HepG2 (cell line): ENCODE measurements at regions not wholly inside any gene's neighbourhood (a gene's known extent, or its start where the extent isn't known, plus 50 kb on each side); places are given as distances from the start of the nearest gene placed in this dataset.
A peak's percentile ranks its signal among the peaks of the same experiment; 100 is the strongest.

Experiments used
- ATAC-seq: fragments of 200-7000 bp; cut with Tn5 transposase; 3 replicates; pipeline ENCODE4 v1.9.1; 2020; ENCODE audit warnings: mild to moderate bottlenecking, moderate library complexity
- BruUV-seq: library from RNA; stranded (reverse); fragments of 400-500 nt; replicated peaks from 2 replicates; lab custom pipeline; 2021; lab: Mats Ljungman, UMichigan
- CTCF ChIA-PET: fragments of 300-600 bp; formaldehyde crosslinking; extraction: SDS; loops from one replicate; lab custom pipeline; 2021; ENCODE audit warnings: low total read pairs, inconsistent platforms, low intra/inter-chr PET ratio; lab: Yijun Ruan, JAX
- POLR2A ChIA-PET: fragments of 350-600 bp; sonication (Branson Sonifier 250); formaldehyde crosslinking; loops from one replicate; lab custom pipeline; 2020; ENCODE audit warnings: antibody characterized with exemption, inconsistent platforms; lab: Yijun Ruan, JAX
- DNase-seq: peaks from one replicate; pipeline ENCODE4 v3.0.0-alpha.2; 2015; ENCODE audit warnings: low spot score
- FAIRE-seq: peaks from 3 replicates; lab custom pipeline; 2011; peaks lifted over from hg19 to GRCh38; lab: Jason Lieb, UNC
- H2AFZ ChIP-seq: one replicate; pipeline ENCODE4 v1.6.1; 2011; ENCODE audit warnings: low read length, inconsistent platforms
- H3K27ac ChIP-seq: fragments of 300-600 bp; 3 replicates; pipeline ENCODE4 v1.8.0; 2011; ENCODE audit warnings: mixed run types, mild to moderate bottlenecking, mixed read lengths, low read length, inconsistent platforms; ENCODE audit not compliant: insufficient read depth; ENCODE audit errors: extremely low read length
- H3K27me3 ChIP-seq, 2 experiments: fragments of 200-600 bp in 1 of 2; 2 replicates in 1 of 2; 3 replicates in 1 of 2; pipeline versions ENCODE4 v1.6.0 to v1.8.0; 2011; ENCODE audit warnings: low read length in 2 of 2, mild to moderate bottlenecking in 2 of 2, moderate library complexity in 2 of 2, inconsistent platforms in 1 of 2; ENCODE audit not compliant: insufficient read depth in 2 of 2, control insufficient read depth in 1 of 2
- H3K36me3 ChIP-seq, 2 experiments: fragments of 200-600 bp in 1 of 2; replicated peaks in 1 of 2; 2 replicates in 1 of 2; 3 replicates in 1 of 2; pipeline versions ENCODE4 v1.5.1 to v1.8.0; 2011; ENCODE audit warnings: low read length in 2 of 2, inconsistent platforms in 1 of 2; ENCODE audit not compliant: insufficient read depth in 2 of 2, control insufficient read depth in 1 of 2
- H3K4me1 ChIP-seq: 2 replicates; pipeline ENCODE4 v1.5.1; 2012; ENCODE audit warnings: low read length, inconsistent platforms; ENCODE audit not compliant: insufficient read depth
- H3K4me2 ChIP-seq: 2 replicates; pipeline ENCODE4 v1.6.0; 2011; ENCODE audit warnings: low read depth, low read length, inconsistent platforms
- H3K4me3 ChIP-seq, 3 experiments: fragments of 200-600 bp in 1 of 3; sonication (generic), shearing (Covaris generic) in 1 of 3; replicated peaks in 1 of 3; 2 replicates each; pipeline ENCODE4 v1.5.1; 2011 to 2016; ENCODE audit warnings: low read length in 3 of 3, inconsistent platforms in 2 of 3, low read depth in 2 of 3, mild to moderate bottlenecking in 2 of 3, control low read depth in 1 of 3, mixed read lengths in 1 of 3; ENCODE audit not compliant: insufficient read depth in 1 of 3
- H3K79me2 ChIP-seq: one replicate; pipeline ENCODE4 v1.6.1; 2011; ENCODE audit warnings: low read length, inconsistent platforms; ENCODE audit not compliant: insufficient read depth
- H3K9ac ChIP-seq: 2 replicates; pipeline ENCODE4 v1.6.0; 2011; ENCODE audit warnings: mild to moderate bottlenecking, low read depth, low read length, inconsistent platforms; ENCODE audit not compliant: insufficient read depth
- H3K9me3 ChIP-seq: 2 replicates; pipeline ENCODE4 v1.5.1; 2012; ENCODE audit warnings: mild to moderate bottlenecking, low read length
- H4K20me1 ChIP-seq: 2 replicates; pipeline ENCODE4 v1.6.0; 2011; ENCODE audit warnings: inconsistent platforms, mild to moderate bottlenecking, low read length, moderate library complexity; ENCODE audit not compliant: insufficient read depth
- HMGXB3 ChIP-seq: sonication (generic); formaldehyde crosslinking; IDR thresholded peaks from 2 replicates; pipeline ENCODE4 v1.4.0; 2020; ENCODE audit warnings: missing genetic modification reagents, borderline replicate concordance
- SMAD1 ChIP-seq: sonication (generic); formaldehyde crosslinking; IDR thresholded peaks from 2 replicates; pipeline ENCODE4 v1.4.0; 2020; ENCODE audit warnings: missing genetic modification reagents, low read depth, mild to moderate bottlenecking, borderline replicate concordance
- SP4 ChIP-seq: sonication (generic); formaldehyde crosslinking; IDR thresholded peaks from 2 replicates; pipeline ENCODE4 v1.8.1; 2023; ENCODE audit warnings: mild to moderate bottlenecking, missing genetic modification reagents
- THAP9 ChIP-seq: sonication (generic); formaldehyde crosslinking; IDR thresholded peaks from 2 replicates; pipeline ENCODE4; 2020; ENCODE audit warnings: missing genetic modification reagents, mild to moderate bottlenecking, borderline replicate concordance
- ZBTB4 ChIP-seq: sonication (generic); formaldehyde crosslinking; IDR thresholded peaks from 2 replicates; pipeline ENCODE4 v1.4.0; 2020; ENCODE audit warnings: missing genetic modification reagents, mild to moderate bottlenecking, borderline replicate concordance
- ZBTB7A ChIP-seq: sonication (generic); formaldehyde crosslinking; IDR thresholded peaks from 2 replicates; pipeline ENCODE4 v1.8.0; 2022; ENCODE audit warnings: mild to moderate bottlenecking, missing genetic modification reagents
- ZNF687 ChIP-seq: sonication (generic); formaldehyde crosslinking; IDR thresholded peaks from 2 replicates; pipeline ENCODE4 v1.5.1; 2020; ENCODE audit warnings: mild to moderate bottlenecking, missing genetic modification reagents, moderate library complexity
- WGBS: methylation state at CpG from one replicate; pipeline ENCODE4 v1.1.6; 2017; ENCODE audit warnings: low lambda C conversion rate; 5-methylcytosine and 5-hydroxymethylcytosine counted together
- in situ Hi-C: cut with HindIII; loops from 2 replicates; pipeline ENCODE4 v1.10.0; 2017; ENCODE audit warnings: low pct_unique_long_range_greater_than_20kb; ENCODE audit not compliant: extremely low pct_ligation_motif_present
- intact Hi-C: fragments of 100-400 bp; cut with micrococcal nuclease; formaldehyde crosslinking; loops from one replicate; pipeline ENCODE4 v1.10.0; 2022; ENCODE audit not compliant: unreplicated experiment

GRCh38 chr20:53713328-53714056, 119.9 kb upstream of the ZNF217 start:
- Histone ChIP-seq H3K4me2 (no peak overlapping the region), H3K27me3 (no peaks in the 10 kb centered on the region), H3K36me3 (no peaks in the 10 kb centered on the region), H2AFZ (no peak overlapping the region), H3K4me1 (peaks cover 39% of the 10 kb centered on the region), H3K9me3 (no peaks in the 10 kb centered on the region), H3K9ac (no peak overlapping the region), H4K20me1 (no peaks in the 10 kb centered on the region), H3K4me3 (no peak overlapping the region), H3K79me2 (no peaks in the 10 kb centered on the region), H3K27ac (no peak overlapping the region)
- ChIA-PET CTCF (no interaction called here), POLR2A (interaction anchor here (1.8 to 3.1 kb wide), 3 partner anchors 24 to 153 kb away, joined by 5 to 19 read pairs (median 6); no protein-coding TSS in a partner anchor)
- intact Hi-C loops (loop anchor here (5.0 kb wide), 1 partner anchor 204 kb away; no protein-coding TSS in a partner anchor), in situ Hi-C loops (no loop called here)
- DNase-seq, result no peak
- no peak for FAIRE-seq
- 63% methylated on average over 17 of the region's 17 CpGs for WGBS
- BruUV-seq, result no TSS peak
- ATAC-seq, result no peak
- TF ChIP-seq HMGXB3 (CRISPR knock-in tag), result no peak
- no peak for TF ChIP-seq SMAD1 (CRISPR knock-in tag)
- TF ChIP-seq THAP9 (CRISPR knock-in tag), result no peak
- TF ChIP-seq ZBTB4 (CRISPR knock-in tag), result peak; percentile 47; the same call in 1 of the 2 replicates
- TF ChIP-seq SP4, result 0 out of 2 replicates have a peak, but pooled peaks have one; percentile 29
- peak; percentile 11; the same call in 1 of the 2 replicates for TF ChIP-seq ZNF687 (CRISPR knock-in tag)
- TF ChIP-seq ZBTB7A, result no peak
